WTC11 (cell line): ENCODE measurements at regions not wholly inside any gene's neighbourhood (a gene's known extent, or its start where the extent isn't known, plus 50 kb on each side); places are given as distances from the start of the nearest gene placed in this dataset.
"Not testable (repeated sequence)": the region's sequence is repeated elsewhere in the genome, so short reads cannot be mapped to it uniquely, and the experiment has no call there.

ENCODE experiments used
- ATAC-seq: fragments of 200-7000 bp; cut with Tn5 transposase; 2 replicates; pipeline ENCODE4 v1.10.0; 2021; ENCODE audit warnings: mild to moderate bottlenecking, moderate library complexity
- CTCF ChIA-PET: fragments of 300-600 bp; sonication (Branson Sonifier 250); formaldehyde crosslinking; loops from one replicate; lab custom pipeline; 2021; ENCODE audit warnings: antibody characterized with exemption; lab: Charles Lee
- POLR2A ChIA-PET: fragments of 350-600 bp; sonication (Branson Sonifier 250); formaldehyde crosslinking; loops from one replicate; lab custom pipeline; 2021; ENCODE audit warnings: antibody characterized with exemption; lab: Charles Lee
- DNase-seq: peaks from one replicate; pipeline ENCODE4 v3.0.0; 2021; ENCODE audit warnings: low spot score
- H3K27ac Mint-ChIP-seq: 2 replicates; pipeline ENCODE4 v1.8.0; 2021; ENCODE audit warnings: mixed read lengths
- H3K27me3 Mint-ChIP-seq: 2 replicates; pipeline ENCODE4 v1.8.0; 2021; ENCODE audit warnings: low read depth, mild to moderate bottlenecking, moderate library complexity, mixed read lengths
- H3K36me3 Mint-ChIP-seq: 2 replicates; pipeline ENCODE4 v1.8.0; 2021; ENCODE audit warnings: mixed read lengths
- H3K4me1 Mint-ChIP-seq: 2 replicates; pipeline ENCODE4 v1.8.0; 2022; ENCODE audit warnings: mixed read lengths
- H3K4me3 Mint-ChIP-seq: 2 replicates; pipeline ENCODE4 v1.8.0; 2021; ENCODE audit warnings: mild to moderate bottlenecking, moderate library complexity, mixed read lengths
- H3K9me3 Mint-ChIP-seq: 2 replicates; pipeline ENCODE4 v1.8.0; 2021; ENCODE audit warnings: mixed read lengths
- ARID4B ChIP-seq: sonication (generic); formaldehyde crosslinking; IDR thresholded peaks from 2 replicates; pipeline ENCODE4 v1.8.0; 2023; ENCODE audit warnings: missing genetic modification reagents, mild to moderate bottlenecking, borderline replicate concordance
- CREB1 ChIP-seq: sonication (generic); formaldehyde crosslinking; IDR thresholded peaks from 2 replicates; pipeline ENCODE4 v1.8.0; 2023; ENCODE audit warnings: mild to moderate bottlenecking, missing genetic modification reagents
- FOXK1 ChIP-seq: sonication (generic); formaldehyde crosslinking; IDR thresholded peaks from 2 replicates; pipeline ENCODE4 v1.8.0; 2022; ENCODE audit warnings: mild to moderate bottlenecking, moderate library complexity, missing genetic modification reagents
- HMGA2 ChIP-seq: fragments of 250-450 bp; sonication (Bioruptor Pico); IDR thresholded peaks from 2 replicates; pipeline ENCODE4 v1.4.0; 2021; ENCODE audit warnings: mild to moderate bottlenecking, moderate library complexity
- NFE2L1 ChIP-seq: sonication (generic); formaldehyde crosslinking; IDR thresholded peaks from 2 replicates; pipeline ENCODE4 v1.8.1; 2023; ENCODE audit warnings: missing genetic modification reagents
- NR3C1 ChIP-seq: sonication (generic); formaldehyde crosslinking; conservative IDR thresholded peaks from 2 replicates; pipeline ENCODE4 v1.8.1; 2023; ENCODE audit warnings: low read depth, mild to moderate bottlenecking, missing genetic modification reagents
- STAT6 ChIP-seq: sonication (generic); formaldehyde crosslinking; conservative IDR thresholded peaks from 2 replicates; pipeline ENCODE4 v1.8.1; 2023; ENCODE audit warnings: mild to moderate bottlenecking, low read depth, missing genetic modification reagents, moderate library complexity
- TEAD1 ChIP-seq: sonication (generic); formaldehyde crosslinking; IDR thresholded peaks from 2 replicates; pipeline ENCODE4 v1.8.0; 2022; ENCODE audit warnings: mild to moderate bottlenecking, missing genetic modification reagents
- USF2 ChIP-seq: sonication (generic); formaldehyde crosslinking; IDR thresholded peaks from 2 replicates; pipeline ENCODE4 v1.8.1; 2023; ENCODE audit warnings: mild to moderate bottlenecking, missing genetic modification reagents, moderate library complexity
- ZNF232 ChIP-seq: sonication (generic); formaldehyde crosslinking; IDR thresholded peaks from 2 replicates; pipeline ENCODE4 v1.8.0; 2022; ENCODE audit warnings: mild to moderate bottlenecking, missing genetic modification reagents
- ZNF416 ChIP-seq: fragments of 250-450 bp; sonication (Bioruptor Pico); IDR thresholded peaks from 2 replicates; pipeline ENCODE4 v1.9.0; 2021; ENCODE audit warnings: mild to moderate bottlenecking, inconsistent platforms
- TF ChIP-seq, protein P1 (sequence below): fragments of 200-600 bp; IDR thresholded peaks from 2 replicates; pipeline ENCODE4 v1.8.0; 2022; ENCODE audit warnings: antibody characterized with exemption
- TF ChIP-seq, protein P2 (sequence below): sonication (generic); formaldehyde crosslinking; conservative IDR thresholded peaks from 2 replicates; pipeline ENCODE4 v1.8.1; 2022; ENCODE audit warnings: mild to moderate bottlenecking, missing genetic modification reagents
- TF ChIP-seq, protein P3 (sequence below): sonication (generic); formaldehyde crosslinking; IDR thresholded peaks from 2 replicates; pipeline ENCODE4 v1.8.0; 2022; ENCODE audit warnings: mild to moderate bottlenecking, missing genetic modification reagents

DNA sequence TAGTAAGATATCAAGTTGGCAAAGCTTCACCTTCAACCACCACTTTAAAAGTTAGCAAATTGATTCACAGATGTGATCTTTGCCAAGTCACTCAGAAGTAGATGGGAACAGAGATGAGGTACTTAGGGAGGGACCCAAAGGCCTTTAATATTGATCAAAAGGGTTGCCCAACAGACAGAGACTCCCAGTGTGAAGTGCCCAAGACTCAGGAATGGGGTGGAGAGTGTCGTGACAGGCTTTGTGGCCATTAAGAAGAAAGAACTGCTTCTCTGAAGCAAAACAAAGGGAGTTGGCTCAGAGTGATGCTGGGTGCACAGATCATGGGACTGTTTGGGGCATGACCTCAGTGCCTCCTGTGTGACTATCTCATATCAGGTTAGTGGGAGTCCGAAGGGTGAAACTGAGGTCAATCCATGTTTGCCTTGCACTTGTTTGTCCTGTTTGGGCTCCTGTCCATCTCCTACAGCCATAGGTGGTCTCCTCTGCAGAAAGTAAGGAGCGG lies 132.3 kb downstream of the APIP start:
- CTCF ChIA-PET = no interaction called here
- no peaks in the 10 kb centered on the region; the same call in 1 of the 2 replicates for H3K27me3 Mint-ChIP-seq
- DNase-seq = no peak
- no peak overlapping the region for H3K27ac Mint-ChIP-seq
- no peaks in the 10 kb centered on the region for H3K36me3 Mint-ChIP-seq
- no peak for ATAC-seq
- TF ChIP-seq TEAD1 (CRISPR knock-in tag) (no peak), USF2 (CRISPR knock-in tag) (no peak), HMGA2 (no peak), NR3C1 (CRISPR knock-in tag) (no peak), ARID4B (no peak), FOXK1 (no peak)
- peaks cover 5% of the 10 kb centered on the region; the same call in 1 of the 2 replicates for H3K9me3 Mint-ChIP-seq
- H3K4me1 Mint-ChIP-seq = no peaks in the 10 kb centered on the region
- POLR2A ChIA-PET = no interaction called here
- no peak overlapping the region for H3K4me3 Mint-ChIP-seq

DNA sequence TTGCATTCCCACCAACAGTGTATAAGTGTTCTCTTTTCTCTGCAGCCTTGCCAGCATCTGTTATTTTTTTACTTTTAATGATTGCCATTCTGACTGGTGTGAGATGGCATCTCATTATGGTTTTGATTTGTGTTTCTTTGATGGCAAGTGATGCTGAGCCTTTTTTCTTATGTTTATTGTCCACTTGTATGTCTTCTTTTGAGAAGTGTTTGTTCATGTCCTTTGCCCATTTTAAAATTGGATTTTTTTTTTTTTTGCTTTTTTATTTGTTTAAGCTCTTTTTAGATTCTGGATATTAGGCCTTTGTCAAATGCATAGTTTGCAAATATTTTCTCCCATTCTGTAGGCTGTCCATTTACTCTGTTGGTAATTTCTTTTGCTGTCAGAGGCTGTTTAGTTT lies 134.4 kb downstream of the APIP start:
- ATAC-seq, H3K27me3 Mint-ChIP-seq, H3K9me3 Mint-ChIP-seq, CTCF ChIA-PET, H3K4me1 Mint-ChIP-seq, DNase-seq, H3K36me3 Mint-ChIP-seq, H3K27ac Mint-ChIP-seq, H3K4me3 Mint-ChIP-seq: not testable (repeated sequence)
- POLR2A ChIA-PET = interaction anchor here (0.7 kb wide), 1 partner anchor 12 kb away, joined by 6 read pairs; no protein-coding TSS in a partner anchor

GRCh38 chr11:34775417-34775888 lies 140.7 kb downstream of the APIP start:
- Mint-ChIP-seq H3K27me3 (no peaks in the 10 kb centered on the region), H3K4me1 (no peaks in the 10 kb centered on the region), H3K36me3 (no peaks in the 10 kb centered on the region), H3K27ac (no peak overlapping the region), H3K4me3 (no peak overlapping the region), H3K9me3 (peaks cover 5% of the 10 kb centered on the region)
- ChIA-PET CTCF (no interaction called here), POLR2A (no interaction called here)
- TF ChIP-seq ZNF232 (CRISPR knock-in tag) (no peak), ZNF416 (CRISPR knock-in tag) (no peak), CREB1 (no peak), NR3C1 (CRISPR knock-in tag) (no peak), NFE2L1 (CRISPR knock-in tag) (no peak), STAT6 (no peak)
- TF ChIP-seq, protein P1, sequence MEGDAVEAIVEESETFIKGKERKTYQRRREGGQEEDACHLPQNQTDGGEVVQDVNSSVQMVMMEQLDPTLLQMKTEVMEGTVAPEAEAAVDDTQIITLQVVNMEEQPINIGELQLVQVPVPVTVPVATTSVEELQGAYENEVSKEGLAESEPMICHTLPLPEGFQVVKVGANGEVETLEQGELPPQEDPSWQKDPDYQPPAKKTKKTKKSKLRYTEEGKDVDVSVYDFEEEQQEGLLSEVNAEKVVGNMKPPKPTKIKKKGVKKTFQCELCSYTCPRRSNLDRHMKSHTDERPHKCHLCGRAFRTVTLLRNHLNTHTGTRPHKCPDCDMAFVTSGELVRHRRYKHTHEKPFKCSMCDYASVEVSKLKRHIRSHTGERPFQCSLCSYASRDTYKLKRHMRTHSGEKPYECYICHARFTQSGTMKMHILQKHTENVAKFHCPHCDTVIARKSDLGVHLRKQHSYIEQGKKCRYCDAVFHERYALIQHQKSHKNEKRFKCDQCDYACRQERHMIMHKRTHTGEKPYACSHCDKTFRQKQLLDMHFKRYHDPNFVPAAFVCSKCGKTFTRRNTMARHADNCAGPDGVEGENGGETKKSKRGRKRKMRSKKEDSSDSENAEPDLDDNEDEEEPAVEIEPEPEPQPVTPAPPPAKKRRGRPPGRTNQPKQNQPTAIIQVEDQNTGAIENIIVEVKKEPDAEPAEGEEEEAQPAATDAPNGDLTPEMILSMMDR = no peak
- TF ChIP-seq, protein P2, sequence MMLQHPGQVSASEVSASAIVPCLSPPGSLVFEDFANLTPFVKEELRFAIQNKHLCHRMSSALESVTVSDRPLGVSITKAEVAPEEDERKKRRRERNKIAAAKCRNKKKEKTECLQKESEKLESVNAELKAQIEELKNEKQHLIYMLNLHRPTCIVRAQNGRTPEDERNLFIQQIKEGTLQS (CRISPR knock-in tag) = no peak
- TF ChIP-seq, protein P3, sequence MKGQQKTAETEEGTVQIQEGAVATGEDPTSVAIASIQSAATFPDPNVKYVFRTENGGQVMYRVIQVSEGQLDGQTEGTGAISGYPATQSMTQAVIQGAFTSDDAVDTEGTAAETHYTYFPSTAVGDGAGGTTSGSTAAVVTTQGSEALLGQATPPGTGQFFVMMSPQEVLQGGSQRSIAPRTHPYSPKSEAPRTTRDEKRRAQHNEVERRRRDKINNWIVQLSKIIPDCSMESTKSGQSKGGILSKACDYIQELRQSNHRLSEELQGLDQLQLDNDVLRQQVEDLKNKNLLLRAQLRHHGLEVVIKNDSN (CRISPR knock-in tag) = no peak
- ATAC-seq (no peak), DNase-seq (no peak)
